PC-9 (cell line): ENCODE measurements at regions not wholly inside any gene's neighbourhood (a gene's known extent, or its start where the extent isn't known, plus 50 kb on each side); places are given as distances from the start of the nearest gene placed in this dataset.

Experiments
- CTCF ChIP-seq: fragments of 200-600 bp; sonication (generic); conservative IDR thresholded peaks from 2 replicates; pipeline ENCODE4 v1.6.1; 2017; ENCODE audit warnings: mixed run types, antibody characterized with exemption, mild to moderate bottlenecking, moderate library complexity
- EZH2 ChIP-seq: fragments of 200-600 bp; sonication (generic); IDR thresholded peaks from 2 replicates; pipeline ENCODE4 v1.8.0; 2017; ENCODE audit warnings: antibody characterized with exemption, low read depth

GRCh38 chr6:125509477-125509876 is 207.7 kb upstream of the HDDC2 start:
- no peak for TF ChIP-seq EZH2
- TF ChIP-seq CTCF, result no peak
